IPS-15b (cell line): ENCODE measurements at regions not wholly inside any gene's neighbourhood (a gene's known extent, or its start where the extent isn't known, plus 50 kb on each side); places are given as distances from the start of the nearest gene placed in this dataset.

Experiments
- H3K27me3 ChIP-seq: one replicate; pipeline ENCODE4 v1.6.1; 2013; ENCODE audit warnings: low read length; ENCODE audit not compliant: control insufficient read depth, insufficient read depth
- H3K36me3 ChIP-seq: one replicate; pipeline ENCODE4 v1.6.1; 2013; ENCODE audit warnings: low read length; ENCODE audit not compliant: control insufficient read depth, insufficient read depth
- H3K4me1 ChIP-seq: one replicate; pipeline ENCODE4 v1.6.1; 2013; ENCODE audit warnings: mild to moderate bottlenecking, low read length; ENCODE audit not compliant: control insufficient read depth, insufficient read depth
- H3K4me3 ChIP-seq: one replicate; pipeline ENCODE4 v1.5.1; 2013; ENCODE audit warnings: low read depth, low read length
- H3K9ac ChIP-seq: one replicate; pipeline ENCODE4 v1.6.1; 2013; ENCODE audit warnings: low read depth, mild to moderate bottlenecking, low read length
- H3K9me3 ChIP-seq: one replicate; pipeline ENCODE4 v1.6.1; 2013; ENCODE audit warnings: mild to moderate bottlenecking, low read length; ENCODE audit not compliant: control insufficient read depth, insufficient read depth

- no peak overlapping the region for H3K4me3 ChIP-seq
- H3K36me3 ChIP-seq = no peaks in the 10 kb centered on the region
- no peak overlapping the region for H3K9ac ChIP-seq
- no peaks in the 10 kb centered on the region for H3K4me1 ChIP-seq
- H3K27me3 ChIP-seq = no peaks in the 10 kb centered on the region
- no peaks in the 10 kb centered on the region for H3K9me3 ChIP-seq
These were observed 149.0 kb upstream of the SERP2 start for GRCh38 chr13:44224450-44225149.

GRCh38 chr13:44229371-44230030, 144.1 kb upstream of the SERP2 start:
- Histone ChIP-seq H3K9me3 (no peaks in the 10 kb centered on the region), H3K27me3 (no peaks in the 10 kb centered on the region), H3K4me1 (peaks cover 5% of the 10 kb centered on the region), H3K36me3 (no peaks in the 10 kb centered on the region), H3K4me3 (no peak overlapping the region), H3K9ac (no peak overlapping the region)

GRCh38 chr13:44230071-44230470, 143.6 kb upstream of the SERP2 start:
- H3K9ac ChIP-seq = no peak overlapping the region
- no peaks in the 10 kb centered on the region for H3K27me3 ChIP-seq
- no peak overlapping the region for H3K4me3 ChIP-seq
- no peaks in the 10 kb centered on the region for H3K9me3 ChIP-seq
- no peaks in the 10 kb centered on the region for H3K36me3 ChIP-seq
- peaks cover 5% of the 10 kb centered on the region for H3K4me1 ChIP-seq

- Histone ChIP-seq H3K27me3 (no peaks in the 10 kb centered on the region), H3K4me3 (no peak overlapping the region), H3K4me1 (peaks cover 5% of the 10 kb centered on the region), H3K9me3 (no peaks in the 10 kb centered on the region), H3K36me3 (no peaks in the 10 kb centered on the region), H3K9ac (no peak overlapping the region)
These were observed 142.9 kb upstream of the SERP2 start for GRCh38 chr13:44230736-44231135.

GRCh38 chr13:44231786-44232516, 141.7 kb upstream of the SERP2 start:
- no peaks in the 10 kb centered on the region for H3K36me3 ChIP-seq
- no peaks in the 10 kb centered on the region for H3K27me3 ChIP-seq
- no peak overlapping the region for H3K4me3 ChIP-seq
- H3K9ac ChIP-seq = no peak overlapping the region
- H3K9me3 ChIP-seq = no peaks in the 10 kb centered on the region
- H3K4me1 ChIP-seq = peaks cover 5% of the 10 kb centered on the region

- H3K4me1 ChIP-seq = peaks cover 5% of the 10 kb centered on the region
- no peaks in the 10 kb centered on the region for H3K9me3 ChIP-seq
- H3K27me3 ChIP-seq = no peaks in the 10 kb centered on the region
- H3K9ac ChIP-seq = no peak overlapping the region
- no peaks in the 10 kb centered on the region for H3K36me3 ChIP-seq
- H3K4me3 ChIP-seq = no peak overlapping the region
These were observed 140.8 kb upstream of the SERP2 start for GRCh38 chr13:44232774-44233173.

- Histone ChIP-seq H3K9me3 (no peaks in the 10 kb centered on the region), H3K36me3 (no peaks in the 10 kb centered on the region), H3K27me3 (no peaks in the 10 kb centered on the region), H3K4me3 (no peak overlapping the region), H3K4me1 (peaks cover 5% of the 10 kb centered on the region), H3K9ac (no peak overlapping the region)
These were observed 139.1 kb upstream of the SERP2 start for GRCh38 chr13:44234566-44234965.

- H3K27me3 ChIP-seq = no peaks in the 10 kb centered on the region
- H3K36me3 ChIP-seq = no peaks in the 10 kb centered on the region
- H3K9me3 ChIP-seq = no peaks in the 10 kb centered on the region
- H3K4me3 ChIP-seq = no peak overlapping the region
- no peak overlapping the region for H3K9ac ChIP-seq
- H3K4me1 ChIP-seq = peaks cover 5% of the 10 kb centered on the region
These were observed 137.3 kb upstream of the SERP2 start for GRCh38 chr13:44236370-44236769.

GRCh38 chr13:44236801-44237207, 136.8 kb upstream of the SERP2 start:
- Histone ChIP-seq H3K27me3 (no peaks in the 10 kb centered on the region), H3K9me3 (no peaks in the 10 kb centered on the region), H3K9ac (no peak overlapping the region), H3K36me3 (no peaks in the 10 kb centered on the region), H3K4me3 (no peak overlapping the region), H3K4me1 (peaks cover 2% of the 10 kb centered on the region)

- Histone ChIP-seq H3K36me3 (no peaks in the 10 kb centered on the region), H3K27me3 (no peaks in the 10 kb centered on the region), H3K9me3 (no peaks in the 10 kb centered on the region), H3K4me1 (no peaks in the 10 kb centered on the region), H3K4me3 (no peak overlapping the region), H3K9ac (no peak overlapping the region)
These were observed 136.3 kb upstream of the SERP2 start for GRCh38 chr13:44237276-44237767.

- no peaks in the 10 kb centered on the region for H3K9me3 ChIP-seq
- H3K4me1 ChIP-seq = no peaks in the 10 kb centered on the region
- H3K9ac ChIP-seq = no peak overlapping the region
These were observed 135.7 kb upstream of the SERP2 start for GRCh38 chr13:44237881-44238421.

More at GRCh38 chr13:44237881-44238421, 135.7 kb upstream of the SERP2 start:
- Histone ChIP-seq H3K27me3 (no peaks in the 10 kb centered on the region), H3K4me3 (no peak overlapping the region), H3K36me3 (no peaks in the 10 kb centered on the region)
